Smooth muscle cell (in vitro differentiated cells): ENCODE measurements at regions not wholly inside any gene's neighbourhood (a gene's known extent, or its start where the extent isn't known, plus 50 kb on each side); places are given as distances from the start of the nearest gene placed in this dataset.

Experiments
- DNase-seq: peaks from one replicate; lab custom pipeline; 2025; ENCODE audit not compliant: unreplicated experiment; lab: John Stamatoyannopoulos, UW
- H2AFZ ChIP-seq: fragments of 200-600 bp; sonication (generic); 2 replicates; pipeline ENCODE4 v1.6.0; 2016; ENCODE audit warnings: antibody characterized with exemption, low read depth, mild to moderate bottlenecking
- H3F3A ChIP-seq: fragments of 200-600 bp; sonication (generic); 2 replicates; pipeline ENCODE4 v1.6.0; 2017; ENCODE audit warnings: antibody characterized with exemption, low read depth
- H3K27ac ChIP-seq: fragments of 200-600 bp; sonication (generic); 2 replicates; pipeline ENCODE4 v1.5.1; 2016; ENCODE audit warnings: low read depth, mild to moderate bottlenecking
- H3K27me3 ChIP-seq: fragments of 200-600 bp; sonication (generic); 2 replicates; pipeline ENCODE4 v1.6.1; 2016; ENCODE audit warnings: low read depth, mild to moderate bottlenecking
- H3K36me3 ChIP-seq: fragments of 200-600 bp; sonication (generic); 2 replicates; pipeline ENCODE4 v1.5.1; 2016; ENCODE audit warnings: low read depth
- H3K4me1 ChIP-seq: fragments of 200-600 bp; sonication (generic); 2 replicates; pipeline ENCODE4 v1.5.1; 2016; ENCODE audit warnings: low read depth
- H3K4me2 ChIP-seq: fragments of 200-600 bp; sonication (generic); 2 replicates; pipeline ENCODE4 v1.6.0; 2016; ENCODE audit warnings: mild to moderate bottlenecking
- H3K4me3 ChIP-seq: fragments of 200-600 bp; sonication (generic); 2 replicates; pipeline ENCODE4 v1.5.1; 2016; ENCODE audit warnings: mild to moderate bottlenecking
- H3K79me2 ChIP-seq: fragments of 200-600 bp; sonication (generic); 2 replicates; pipeline ENCODE4 v1.6.0; 2016; ENCODE audit warnings: low read depth, mild to moderate bottlenecking
- H3K9ac ChIP-seq: fragments of 200-600 bp; sonication (generic); 2 replicates; pipeline ENCODE4 v1.6.0; 2016; ENCODE audit warnings: low read depth
- H3K9me3 ChIP-seq: fragments of 200-600 bp; sonication (generic); replicated peaks from 2 replicates; pipeline ENCODE4 v1.5.1; 2016; ENCODE audit warnings: low read depth
- H4K20me1 ChIP-seq: fragments of 200-600 bp; sonication (generic); 2 replicates; pipeline ENCODE4 v1.6.0; 2016; ENCODE audit warnings: low read depth
- WGBS: methylation state at CpG from one replicate; pipeline ENCODE4 v1.1.7; 2016; ENCODE audit warnings: low lambda C conversion rate; 5-methylcytosine and 5-hydroxymethylcytosine counted together
- TF ChIP-seq, protein P1 (sequence below): fragments of 200-600 bp; sonication (generic); IDR thresholded peaks from 2 replicates; pipeline ENCODE4 v1.5.1; 2017; ENCODE audit warnings: borderline replicate concordance, mild to moderate bottlenecking, antibody characterized with exemption; ENCODE audit not compliant: insufficient read depth, poor library complexity, severe bottlenecking

DNA sequence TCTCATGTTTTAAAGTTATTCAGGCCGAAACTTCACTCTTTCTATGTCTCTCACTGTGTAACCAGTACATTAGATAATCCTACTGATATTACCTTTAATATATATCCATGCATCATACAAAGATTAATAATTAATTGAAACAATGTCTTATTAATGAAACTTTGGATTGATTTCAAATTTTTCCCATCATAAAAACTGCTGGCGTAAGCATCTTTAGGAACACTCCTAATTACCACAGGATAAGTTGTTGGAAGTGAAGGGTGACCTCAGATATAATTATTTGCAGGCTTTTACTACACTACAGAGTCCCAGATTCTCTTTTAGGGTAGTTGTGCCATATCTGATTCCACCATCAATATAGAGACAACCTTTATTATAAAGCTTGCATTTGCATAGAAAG, 181.3 kb upstream of the SFRP2 start:
- Histone ChIP-seq H3K79me2 (no peaks in the 10 kb centered on the region), H2AFZ (no peak overlapping the region), H3K27me3 (no peaks in the 10 kb centered on the region), H3K4me3 (no peak overlapping the region), H3K36me3 (no peaks in the 10 kb centered on the region), H3K9me3 (no peaks in the 10 kb centered on the region), H3K9ac (no peak overlapping the region), H3K27ac (no peak overlapping the region), H3K4me2 (no peak overlapping the region), H3F3A (no peaks in the 10 kb centered on the region), H3K4me1 (no peaks in the 10 kb centered on the region), H4K20me1 (no peaks in the 10 kb centered on the region)
- WGBS, result 94% methylated on average over 2 of the region's 2 CpGs
- DNase-seq, result no peak
- TF ChIP-seq, protein P1, sequence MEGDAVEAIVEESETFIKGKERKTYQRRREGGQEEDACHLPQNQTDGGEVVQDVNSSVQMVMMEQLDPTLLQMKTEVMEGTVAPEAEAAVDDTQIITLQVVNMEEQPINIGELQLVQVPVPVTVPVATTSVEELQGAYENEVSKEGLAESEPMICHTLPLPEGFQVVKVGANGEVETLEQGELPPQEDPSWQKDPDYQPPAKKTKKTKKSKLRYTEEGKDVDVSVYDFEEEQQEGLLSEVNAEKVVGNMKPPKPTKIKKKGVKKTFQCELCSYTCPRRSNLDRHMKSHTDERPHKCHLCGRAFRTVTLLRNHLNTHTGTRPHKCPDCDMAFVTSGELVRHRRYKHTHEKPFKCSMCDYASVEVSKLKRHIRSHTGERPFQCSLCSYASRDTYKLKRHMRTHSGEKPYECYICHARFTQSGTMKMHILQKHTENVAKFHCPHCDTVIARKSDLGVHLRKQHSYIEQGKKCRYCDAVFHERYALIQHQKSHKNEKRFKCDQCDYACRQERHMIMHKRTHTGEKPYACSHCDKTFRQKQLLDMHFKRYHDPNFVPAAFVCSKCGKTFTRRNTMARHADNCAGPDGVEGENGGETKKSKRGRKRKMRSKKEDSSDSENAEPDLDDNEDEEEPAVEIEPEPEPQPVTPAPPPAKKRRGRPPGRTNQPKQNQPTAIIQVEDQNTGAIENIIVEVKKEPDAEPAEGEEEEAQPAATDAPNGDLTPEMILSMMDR, result no peak

DNA sequence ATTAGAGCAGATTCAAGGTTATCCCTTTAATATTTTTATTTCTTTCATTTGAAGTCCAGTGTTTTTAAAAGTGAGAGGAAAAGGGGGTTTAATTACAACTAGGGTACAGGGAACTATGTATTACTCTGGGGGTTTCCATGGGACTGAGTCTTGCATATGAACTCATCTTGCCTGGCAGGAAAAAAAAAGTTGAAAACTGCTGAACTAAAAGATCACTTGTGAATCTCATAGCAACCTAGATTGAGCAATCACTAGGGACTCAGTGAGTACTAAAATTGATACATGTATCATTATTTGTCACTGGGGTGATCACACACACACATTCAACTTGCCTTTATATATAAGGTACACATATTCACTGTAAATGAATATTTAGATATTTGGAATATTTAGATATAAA, 180.7 kb upstream of the SFRP2 start:
- H3K36me3 ChIP-seq, result no peaks in the 10 kb centered on the region
- DNase-seq, result no peak
- H4K20me1 ChIP-seq, result no peaks in the 10 kb centered on the region
- no peak overlapping the region for H2AFZ ChIP-seq
- TF ChIP-seq, protein P1, result no peak
- H3K27me3 ChIP-seq, result no peaks in the 10 kb centered on the region
- no peak overlapping the region for H3K9ac ChIP-seq
- no peak overlapping the region for H3K27ac ChIP-seq
- H3F3A ChIP-seq, result no peaks in the 10 kb centered on the region
- no peaks in the 10 kb centered on the region for H3K79me2 ChIP-seq
- no peak overlapping the region for H3K4me2 ChIP-seq
- no peaks in the 10 kb centered on the region for H3K4me1 ChIP-seq
- no peaks in the 10 kb centered on the region for H3K9me3 ChIP-seq
- no peak overlapping the region for H3K4me3 ChIP-seq

DNA sequence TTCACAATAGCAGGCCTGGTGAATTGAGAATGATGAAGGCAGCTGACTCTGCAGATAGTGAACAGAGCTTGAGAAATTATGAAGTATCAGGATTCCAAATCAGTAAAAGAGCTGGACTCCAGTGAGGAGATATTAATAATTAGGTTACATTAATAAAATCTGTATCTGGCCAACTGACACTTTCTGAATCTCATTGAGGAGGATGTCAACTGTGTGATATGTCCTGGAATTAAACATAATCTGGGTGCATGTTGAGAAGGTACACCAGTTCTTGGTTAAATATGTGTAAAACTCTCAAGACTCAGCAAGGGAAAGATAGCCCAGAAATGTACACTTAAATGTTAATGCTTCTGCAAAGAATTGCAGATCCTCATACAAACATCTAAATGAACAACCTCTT, 177.8 kb upstream of the SFRP2 start:
- no peak for DNase-seq

DNA sequence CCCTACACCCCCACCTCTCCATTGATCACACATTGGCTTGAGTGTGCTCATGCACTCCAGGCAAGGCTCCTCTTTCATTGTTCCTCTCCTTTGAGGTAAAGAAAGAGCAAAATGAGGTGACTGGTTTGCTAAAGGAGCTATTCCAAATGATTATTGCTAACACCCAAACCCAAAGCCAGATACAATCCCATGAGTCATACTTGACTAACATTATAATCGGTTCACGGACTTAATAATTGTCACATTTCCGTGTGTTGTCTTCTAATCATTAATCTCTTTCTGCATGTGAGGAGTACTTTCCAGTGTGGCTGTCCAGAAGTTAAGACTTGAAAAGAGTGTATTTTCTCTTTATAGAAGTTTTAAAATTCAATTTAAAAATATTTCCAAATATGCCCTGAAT, 174.3 kb upstream of the SFRP2 start:
- Histone ChIP-seq H3K4me3 (no peak overlapping the region), H3K4me1 (peaks cover 10% of the 10 kb centered on the region), H2AFZ (no peak overlapping the region), H3K27me3 (no peaks in the 10 kb centered on the region), H3K79me2 (no peaks in the 10 kb centered on the region), H3K9me3 (no peaks in the 10 kb centered on the region), H3F3A (no peaks in the 10 kb centered on the region), H4K20me1 (no peaks in the 10 kb centered on the region), H3K36me3 (no peaks in the 10 kb centered on the region), H3K4me2 (no peak overlapping the region), H3K9ac (no peak overlapping the region), H3K27ac (no peak overlapping the region)
- 92% methylated on average over 3 of the region's 3 CpGs for WGBS
- no peak for DNase-seq
- TF ChIP-seq, protein P1, result no peak

More for the DNA sequence above, 177.8 kb upstream of the SFRP2 start:
- Histone ChIP-seq H3K27me3 (no peaks in the 10 kb centered on the region), H2AFZ (no peak overlapping the region), H3K79me2 (no peaks in the 10 kb centered on the region), H3K4me3 (no peak overlapping the region), H3K9ac (no peak overlapping the region), H3K4me1 (peaks cover 10% of the 10 kb centered on the region), H3F3A (no peaks in the 10 kb centered on the region), H3K36me3 (no peaks in the 10 kb centered on the region), H4K20me1 (no peaks in the 10 kb centered on the region), H3K27ac (no peak overlapping the region), H3K4me2 (no peak overlapping the region), H3K9me3 (no peaks in the 10 kb centered on the region)
- TF ChIP-seq, protein P1, result no peak
